HG03565 (cell line): ENCODE measurements at regions not wholly inside any gene's neighbourhood (a gene's known extent, or its start where the extent isn't known, plus 50 kb on each side); places are given as distances from the start of the nearest gene placed in this dataset.

Source experiments
- ATAC-seq: cut with Tn5 transposase; IDR thresholded peaks from one replicate; pipeline ENCODE4 v1.9.1; 2021; ENCODE audit warnings: mild to moderate bottlenecking, moderate library complexity; ENCODE audit not compliant: unreplicated experiment

DNA sequence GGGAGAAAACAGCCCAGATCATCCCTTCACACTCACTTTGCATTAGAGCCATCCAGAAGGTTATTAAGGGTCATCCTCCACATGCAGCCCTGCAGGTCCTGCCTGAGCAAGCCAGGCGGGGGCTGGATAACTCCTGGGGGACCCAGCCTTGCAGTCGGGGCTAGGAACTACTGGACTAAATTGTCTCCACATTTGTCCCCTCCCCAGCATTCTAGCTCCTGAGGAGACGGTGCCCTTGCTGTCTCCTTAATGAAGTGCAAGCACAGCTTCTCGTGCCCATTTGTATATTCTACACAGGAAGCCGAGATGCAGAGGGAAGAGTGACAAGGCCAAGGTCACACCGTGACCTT, 185.2 kb downstream of the C16orf95 start:
- ATAC-seq, result no peak

GRCh38 chr16:87132361-87133014, 184.7 kb downstream of the C16orf95 start:
- no peak for ATAC-seq

DNA sequence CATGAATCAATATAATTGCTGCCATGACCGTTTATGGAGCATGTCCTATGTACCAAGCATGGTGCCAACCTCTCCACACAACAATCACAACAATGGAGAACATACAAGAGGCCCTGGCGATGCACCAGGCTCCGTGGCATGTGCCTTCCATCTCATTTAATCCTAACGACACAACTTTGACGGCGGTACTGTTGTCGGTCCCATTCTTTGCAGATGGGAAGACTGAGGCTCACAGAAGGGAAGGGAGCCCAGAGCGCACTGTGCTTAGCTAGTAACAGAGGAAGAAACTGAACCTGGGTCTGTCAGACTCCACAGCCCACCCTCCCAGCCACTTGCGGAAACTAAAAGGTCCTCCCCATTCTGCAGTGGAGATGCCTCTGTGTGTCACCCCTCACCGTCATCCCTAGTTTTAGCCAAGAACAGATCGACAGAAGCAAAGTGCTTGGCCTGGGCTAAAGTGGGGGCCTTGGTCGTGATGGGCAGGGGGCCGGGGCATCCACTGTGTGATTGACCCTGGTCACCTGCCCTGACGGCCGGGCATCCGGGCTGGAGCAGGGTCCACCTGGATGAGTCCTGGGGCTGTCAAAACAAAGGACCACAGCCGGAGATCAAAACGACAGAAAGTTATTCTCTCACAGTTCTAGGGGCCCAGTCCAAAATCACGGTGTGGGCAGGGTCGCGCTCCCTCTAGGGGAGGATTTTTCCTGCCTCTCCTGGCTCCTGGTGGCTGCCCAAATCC, 183.9 kb downstream of the C16orf95 start:
- ATAC-seq, result no peak

DNA sequence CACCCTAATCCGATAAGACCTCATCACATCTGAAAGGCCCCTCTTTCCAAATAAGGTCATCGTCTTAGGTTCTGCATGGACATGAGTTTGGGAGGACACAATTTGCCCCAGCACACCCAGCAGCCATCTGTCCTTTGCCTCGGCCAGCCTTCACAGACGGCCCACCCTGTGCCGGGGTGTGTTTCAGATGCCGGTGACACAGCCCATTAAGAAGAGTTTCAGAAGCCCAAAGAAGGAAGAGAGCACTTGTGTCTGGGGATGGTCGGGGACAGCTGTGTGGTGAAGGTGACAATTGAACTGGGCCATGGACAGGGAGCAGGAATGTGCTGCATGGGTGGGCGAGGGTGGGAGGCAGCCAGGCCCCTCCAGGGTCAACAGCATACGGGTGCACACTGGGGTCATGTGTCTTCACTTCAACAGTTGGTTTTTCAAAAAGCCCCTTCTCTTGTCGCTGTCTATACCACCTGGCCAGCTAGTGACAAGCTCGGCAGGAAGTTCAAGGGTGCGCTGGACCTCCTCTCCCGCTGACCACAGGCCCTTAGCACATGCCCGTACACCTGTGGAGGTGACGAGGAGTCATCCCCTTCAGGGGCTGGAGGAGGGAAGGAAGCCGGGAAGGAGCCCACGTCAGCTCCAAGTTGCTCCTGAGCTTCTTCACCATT, 183.1 kb downstream of the C16orf95 start:
- ATAC-seq, result no peak

DNA sequence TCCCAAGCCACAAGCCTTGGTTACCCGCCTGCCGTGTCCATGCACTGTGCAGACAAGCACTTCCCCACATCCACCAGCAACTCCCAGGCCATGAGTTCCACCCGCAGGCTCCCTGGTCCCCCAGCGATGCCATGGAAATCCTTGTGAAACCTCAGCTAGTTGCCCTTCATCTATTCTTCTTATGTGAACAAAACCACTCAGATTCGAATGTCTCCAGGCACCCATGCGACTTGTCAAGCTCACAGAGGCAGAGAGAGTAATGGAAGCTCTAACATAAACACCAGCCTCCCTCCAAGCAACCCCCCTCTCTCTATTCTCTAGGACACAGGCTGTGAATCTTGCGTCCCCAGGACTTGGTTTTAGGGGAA, 182.6 kb downstream of the C16orf95 start:
- ATAC-seq, result no peak

DNA sequence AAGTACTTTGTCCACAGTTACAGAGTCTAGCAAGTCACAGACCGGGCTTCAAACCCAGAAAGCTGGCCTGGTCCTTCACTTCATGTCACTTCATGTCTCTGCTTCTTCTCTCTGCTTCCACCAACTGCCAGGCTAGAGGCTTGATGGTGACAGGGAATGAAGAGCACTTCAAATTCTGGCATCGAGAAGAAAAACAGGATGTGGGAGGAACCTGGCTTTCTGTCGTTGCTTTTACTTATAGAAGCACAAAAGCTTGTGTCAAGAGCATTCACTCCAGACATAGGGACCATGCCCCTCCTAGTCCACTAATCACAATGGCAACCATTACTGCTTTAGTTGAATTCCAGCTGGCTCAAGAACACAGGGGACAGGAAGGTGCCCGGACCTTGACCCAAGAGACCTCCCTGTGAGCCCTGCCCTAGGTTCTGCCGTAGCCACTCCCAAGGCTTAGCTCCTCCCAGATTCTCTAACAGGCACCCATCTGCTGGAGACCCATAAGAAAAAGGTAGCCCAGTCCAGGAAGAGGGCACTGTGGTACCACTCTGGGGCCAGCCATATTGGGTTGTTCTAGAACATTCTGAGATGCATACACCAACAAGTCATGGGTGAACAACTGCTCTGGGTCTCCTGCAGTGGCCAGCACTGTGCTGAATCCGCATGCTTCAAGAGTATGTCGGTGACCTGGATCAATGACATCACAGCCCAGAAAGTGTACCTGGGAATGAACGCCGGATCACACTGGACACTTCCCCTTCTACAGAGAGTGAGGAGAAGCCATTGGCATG, 181.8 kb downstream of the C16orf95 start:
- no peak for ATAC-seq

GRCh38 chr16:87138316-87138715, 178.9 kb downstream of the C16orf95 start:
- ATAC-seq, result no peak

GRCh38 chr16:87138738-87139267, 178.4 kb downstream of the C16orf95 start:
- ATAC-seq, result no peak

- no peak for ATAC-seq
Observed at GRCh38 chr16:87140211-87141200, 176.7 kb downstream of the C16orf95 start.

- no peak for ATAC-seq
Observed at GRCh38 chr16:87141402-87141801, 175.8 kb downstream of the C16orf95 start.

- no peak for ATAC-seq
Observed at GRCh38 chr16:87143661-87144121, 173.5 kb downstream of the C16orf95 start.

DNA sequence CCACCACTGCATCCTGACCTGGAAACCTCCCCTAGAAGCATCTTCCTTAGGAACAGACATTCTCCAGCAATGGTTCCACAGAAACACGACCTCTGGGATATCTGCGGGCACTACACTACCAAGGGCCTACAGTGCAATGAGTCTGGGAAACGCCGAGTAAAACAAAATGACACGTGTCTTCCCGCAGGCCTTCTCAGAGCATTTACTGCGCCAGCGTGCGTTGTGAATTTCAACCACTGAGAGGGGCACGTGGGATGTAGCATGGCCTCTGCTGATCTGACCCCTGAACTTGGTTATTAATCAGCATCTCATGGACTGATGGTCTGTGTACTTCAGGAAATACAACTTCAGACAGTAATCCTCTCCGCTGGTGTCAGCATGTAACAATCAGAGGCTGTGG, 173.0 kb downstream of the C16orf95 start:
- ATAC-seq, result no peak

DNA sequence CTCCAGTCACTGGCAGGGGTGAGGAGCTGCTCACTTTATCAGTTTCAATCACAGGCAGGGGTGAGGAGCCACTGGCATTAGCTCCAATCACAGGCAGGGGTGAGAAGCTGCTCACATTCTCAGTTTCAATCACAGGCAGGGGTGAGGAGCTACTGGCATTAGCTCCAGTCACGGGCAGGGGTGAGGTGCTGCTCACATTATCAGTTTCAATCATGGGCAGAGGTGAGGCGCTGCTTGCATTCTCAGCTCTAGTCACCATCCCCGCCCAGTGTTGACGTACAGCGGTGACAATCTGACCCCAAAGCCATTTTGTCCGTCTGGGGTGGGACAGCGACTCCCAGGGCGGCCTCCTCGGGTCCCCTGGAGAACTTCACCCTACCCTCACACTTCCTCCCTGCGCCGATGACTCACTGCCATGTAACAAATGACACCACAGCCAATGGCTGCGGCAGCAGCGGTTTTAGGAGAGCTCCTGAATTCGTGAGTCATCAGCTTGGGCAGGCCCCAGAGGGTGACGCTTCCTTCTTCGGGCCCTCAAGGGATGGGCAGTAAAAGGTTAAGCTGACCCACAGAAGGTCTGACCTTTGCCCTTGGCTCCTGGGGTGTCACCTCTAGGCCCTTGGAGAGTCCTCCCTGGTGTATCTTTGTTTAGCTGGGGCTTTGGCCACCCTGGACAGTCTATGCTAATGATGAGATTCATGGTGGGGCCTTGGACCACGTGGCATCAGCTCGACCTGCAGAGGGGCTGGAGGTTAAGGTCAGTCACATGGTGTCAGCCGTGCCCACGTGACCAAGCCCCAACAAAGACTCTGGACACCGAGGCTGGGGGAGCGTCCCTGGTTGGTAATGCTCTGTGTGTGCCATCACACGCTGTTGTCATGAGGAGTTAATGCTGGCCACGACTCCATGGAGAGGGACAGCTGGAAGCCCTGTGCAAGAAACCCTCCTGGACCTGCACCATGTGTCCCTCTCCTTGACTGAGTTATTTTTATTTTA, 171.7 kb downstream of the C16orf95 start:
- no peak for ATAC-seq

- no peak for ATAC-seq
Observed at GRCh38 chr16:87146676-87147075, 170.5 kb downstream of the C16orf95 start.

DNA sequence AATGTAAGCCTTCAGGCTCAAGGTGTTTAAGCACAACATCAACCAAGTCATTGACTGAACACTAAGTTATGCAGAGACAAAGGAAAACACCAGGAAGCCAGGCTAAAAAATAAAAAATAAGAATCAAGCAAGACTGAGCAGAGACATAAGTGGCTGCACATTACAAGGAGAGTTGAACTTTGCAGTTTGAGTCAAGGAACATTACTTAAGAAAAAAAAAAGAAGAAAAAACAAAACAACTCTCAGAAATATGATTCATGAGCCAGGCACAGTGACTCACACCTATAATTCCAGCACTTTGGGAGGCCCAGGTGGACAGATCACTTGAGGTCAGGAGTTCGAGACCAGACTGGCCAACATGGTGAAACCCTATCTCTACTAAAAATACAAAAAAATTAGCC, 168.1 kb downstream of the C16orf95 start:
- ATAC-seq, result no peak

GRCh38 chr16:87150262-87150661, 166.9 kb downstream of the C16orf95 start:
- no peak for ATAC-seq

GRCh38 chr16:87150681-87151280, 166.4 kb downstream of the C16orf95 start:
- no peak for ATAC-seq

- no peak for ATAC-seq
Observed at GRCh38 chr16:87152221-87152755, 164.9 kb downstream of the C16orf95 start.
